Globus pallidus (tissue), 1 donor: ENCODE measurements at regions not wholly inside any gene's neighbourhood (a gene's known extent, or its start where the extent isn't known, plus 50 kb on each side); places are given as distances from the start of the nearest gene placed in this dataset.
"Not testable (repeated sequence)": the region's sequence is repeated elsewhere in the genome, so short reads cannot be mapped to it uniquely, and the experiment has no call there.

ENCODE experiments used
- DNase-seq: peaks from one replicate; pipeline ENCODE4 v3.0.0-alpha.2; 2015; ENCODE audit warnings: low spot score

- no peak for DNase-seq
Observed at GRCh38 chr4:111959222-111959621, 186.0 kb upstream of the FAM241A start.

- no peak for DNase-seq
Observed at GRCh38 chr4:111960241-111960667, 185.0 kb upstream of the FAM241A start.

GRCh38 chr4:111961026-111961425 is 184.2 kb upstream of the FAM241A start:
- not testable (repeated sequence) for DNase-seq

- no peak for DNase-seq
Observed at GRCh38 chr4:111961809-111962208, 183.4 kb upstream of the FAM241A start.

GRCh38 chr4:111963158-111963700 is 182.0 kb upstream of the FAM241A start:
- DNase-seq = no peak

GRCh38 chr4:111977419-111977965 is 167.8 kb upstream of the FAM241A start:
- no peak for DNase-seq

GRCh38 chr4:111979921-111980320 is 165.3 kb upstream of the FAM241A start:
- no peak for DNase-seq

- no peak for DNase-seq
Observed at GRCh38 chr4:111982089-111982488, 163.2 kb upstream of the FAM241A start.

GRCh38 chr4:111984169-111984819 is 161.0 kb upstream of the FAM241A start:
- DNase-seq = no peak

- DNase-seq = no peak
Observed at GRCh38 chr4:111985426-111985825, 159.8 kb upstream of the FAM241A start.

- no peak for DNase-seq
Observed at GRCh38 chr4:111986095-111986494, 159.2 kb upstream of the FAM241A start.

GRCh38 chr4:111988514-111988913 is 156.7 kb upstream of the FAM241A start:
- no peak for DNase-seq

GRCh38 chr4:111989817-111990216 is 155.4 kb upstream of the FAM241A start:
- DNase-seq = no peak

- DNase-seq = no peak
Observed at GRCh38 chr4:111991163-111991562, 154.1 kb upstream of the FAM241A start.

GRCh38 chr4:111991797-111992196 is 153.5 kb upstream of the FAM241A start:
- DNase-seq = no peak

GRCh38 chr4:111992351-111993168 is 152.7 kb upstream of the FAM241A start:
- no peak for DNase-seq

- DNase-seq = no peak
Observed at GRCh38 chr4:111994392-111994791, 150.9 kb upstream of the FAM241A start.

GRCh38 chr4:111997785-111998184 is 147.5 kb upstream of the FAM241A start:
- no peak for DNase-seq

GRCh38 chr4:111999801-112000200 is 145.5 kb upstream of the FAM241A start:
- no peak for DNase-seq

- DNase-seq = no peak
Observed at GRCh38 chr4:112001041-112001440, 144.2 kb upstream of the FAM241A start.

- DNase-seq = no peak
Observed at GRCh38 chr4:112002248-112002661, 143.0 kb upstream of the FAM241A start.

- DNase-seq = no peak
Observed at GRCh38 chr4:112003231-112003907, 141.9 kb upstream of the FAM241A start.
